Superior temporal gyrus (tissue), 1 donor: ENCODE measurements at regions not wholly inside any gene's neighbourhood (a gene's known extent, or its start where the extent isn't known, plus 50 kb on each side); places are given as distances from the start of the nearest gene placed in this dataset.

ENCODE experiments used
- DNase-seq: peaks from one replicate; pipeline ENCODE4 v3.0.0-alpha.2; 2016; ENCODE audit errors: extremely low spot score

DNA sequence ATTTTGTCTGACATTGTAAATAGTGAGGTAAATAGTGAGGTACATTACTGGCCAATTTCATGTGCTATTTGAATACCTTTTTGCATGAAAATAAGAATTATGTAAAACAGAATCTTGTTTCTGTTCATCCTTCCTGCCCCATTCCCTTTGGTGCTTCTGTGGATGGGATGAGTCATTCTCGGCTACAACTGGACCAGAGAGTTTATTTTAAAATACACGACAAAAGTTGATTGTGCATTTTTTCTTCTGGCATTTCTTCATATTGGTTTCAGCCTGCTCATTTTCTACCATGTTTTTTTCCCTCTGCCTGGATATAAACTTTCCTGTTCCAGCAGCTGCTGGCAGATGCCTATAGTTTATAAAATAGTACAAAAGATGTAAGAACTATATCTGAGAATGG, 107.5 kb downstream of the CYSLTR2 start:
- DNase-seq: no peak

DNA sequence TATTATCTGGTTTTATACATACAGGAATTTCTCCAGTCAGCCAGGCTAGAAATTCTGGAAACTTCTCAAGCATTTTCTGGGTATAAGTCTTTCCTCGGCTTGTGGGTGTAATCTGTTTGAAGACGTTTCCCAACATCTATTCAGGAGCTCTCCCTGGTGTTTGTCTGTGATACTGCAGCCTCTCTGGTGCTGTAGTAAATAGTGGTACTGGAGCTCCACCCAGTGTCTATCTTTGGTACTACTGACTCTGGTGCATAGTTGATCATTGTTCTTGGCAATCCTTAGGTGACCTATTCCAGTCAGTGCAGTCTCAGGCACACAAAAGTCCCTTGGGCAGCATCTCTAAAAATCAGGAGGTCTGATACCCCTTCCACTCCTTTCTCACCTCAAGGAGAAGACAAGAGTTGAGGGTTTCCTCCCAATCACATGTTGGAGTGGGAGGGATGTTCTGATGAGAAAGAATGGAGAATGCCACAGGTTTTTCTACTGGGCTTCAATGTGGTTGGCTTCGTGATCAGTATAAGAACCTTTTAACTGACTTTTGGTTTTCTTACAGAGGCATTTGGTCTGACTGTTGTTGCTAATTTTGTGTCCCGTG, 115.5 kb downstream of the CYSLTR2 start:
- DNase-seq: peak; percentile 96

DNA sequence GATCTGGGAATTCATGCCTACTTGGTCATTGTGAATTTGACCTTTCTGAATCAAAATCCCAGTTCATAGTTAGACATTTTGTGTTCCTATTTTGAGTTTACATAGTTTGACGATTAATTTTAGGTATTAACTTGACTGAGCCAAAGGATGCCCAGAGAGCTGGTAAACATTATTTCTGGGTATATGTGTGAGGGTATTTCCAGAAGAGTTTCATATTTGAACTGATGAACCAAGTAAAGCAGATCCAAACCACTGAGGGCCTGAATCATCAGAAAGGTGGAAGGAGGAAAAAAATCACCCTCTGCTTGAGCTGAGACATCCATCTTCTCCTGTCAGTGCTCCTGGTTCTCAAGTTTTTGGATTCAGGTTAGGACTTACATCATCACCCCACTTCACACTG, 116.6 kb downstream of the CYSLTR2 start:
- no peak for DNase-seq

DNA sequence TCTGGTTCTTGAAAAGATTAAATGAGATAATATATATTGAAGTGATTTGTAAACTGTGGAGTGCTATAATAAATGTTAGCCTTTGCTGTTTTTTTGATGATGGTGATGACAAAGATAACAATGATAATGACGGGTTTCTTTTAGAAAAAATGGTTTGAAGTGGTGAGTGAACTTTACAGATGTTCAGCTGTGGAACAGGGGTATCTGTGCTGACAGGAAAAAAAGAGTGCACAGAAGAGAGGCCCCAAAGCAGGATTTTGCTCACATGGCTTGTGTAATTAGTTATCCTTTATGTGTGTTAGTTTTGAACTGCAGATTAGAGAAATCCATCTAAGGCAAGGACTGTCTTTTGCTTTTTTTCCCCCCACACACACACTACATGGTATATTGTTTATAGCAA, 119.2 kb downstream of the CYSLTR2 start:
- no peak for DNase-seq

DNA sequence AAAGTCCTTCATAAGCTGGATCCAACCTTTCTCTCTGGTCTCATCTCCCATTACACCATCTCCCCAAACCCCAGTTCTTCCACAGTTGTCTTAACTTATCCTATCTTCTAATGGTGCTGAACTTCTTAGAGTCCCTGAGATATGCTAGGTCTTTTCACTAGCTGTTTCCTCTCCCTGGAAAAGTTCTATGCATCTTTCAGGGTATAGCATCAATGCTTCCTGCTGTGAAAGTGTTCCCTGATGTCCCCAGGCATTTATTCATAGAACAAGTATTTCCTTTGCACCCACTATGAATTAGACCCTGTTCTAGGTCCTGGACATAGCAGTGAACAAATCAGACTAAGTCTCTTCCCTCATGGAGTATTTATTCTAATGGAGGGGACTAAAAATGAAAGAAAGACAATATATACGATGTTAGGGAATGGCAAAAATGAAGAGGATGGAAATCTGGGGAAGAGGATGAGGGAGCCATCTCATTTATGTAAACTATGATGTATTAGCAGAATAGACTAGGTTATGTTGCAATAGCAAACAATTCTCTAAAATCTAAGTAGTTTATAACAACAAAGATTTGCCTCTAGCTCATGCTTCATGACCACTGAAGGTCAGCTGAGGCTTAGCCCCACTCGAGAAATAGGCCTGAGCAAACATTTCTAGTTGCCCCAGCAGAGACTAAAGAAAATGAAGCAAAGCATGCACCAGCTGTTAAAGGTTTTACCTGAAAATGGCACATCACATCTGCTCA, 120.0 kb downstream of the CYSLTR2 start:
- DNase-seq: no peak

DNA sequence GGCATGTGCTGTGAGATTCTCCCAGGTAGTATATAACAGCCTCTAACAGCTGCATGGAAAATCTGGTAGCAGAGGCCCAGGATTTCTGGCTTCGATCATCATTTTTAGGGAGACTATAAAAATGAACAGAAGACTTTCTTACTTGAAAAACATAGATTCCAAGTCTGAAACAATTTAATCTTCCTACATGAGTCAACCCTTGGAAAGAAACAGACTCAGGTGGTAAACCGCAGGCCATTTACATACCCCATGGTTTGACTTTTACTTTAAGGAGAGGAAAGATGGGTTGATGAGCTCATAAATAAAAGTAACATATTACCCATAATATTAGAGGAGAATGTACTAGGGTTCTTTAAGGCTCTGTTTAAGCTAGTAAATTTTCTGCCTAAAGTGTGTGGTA, 121.6 kb downstream of the CYSLTR2 start:
- no peak for DNase-seq

DNA sequence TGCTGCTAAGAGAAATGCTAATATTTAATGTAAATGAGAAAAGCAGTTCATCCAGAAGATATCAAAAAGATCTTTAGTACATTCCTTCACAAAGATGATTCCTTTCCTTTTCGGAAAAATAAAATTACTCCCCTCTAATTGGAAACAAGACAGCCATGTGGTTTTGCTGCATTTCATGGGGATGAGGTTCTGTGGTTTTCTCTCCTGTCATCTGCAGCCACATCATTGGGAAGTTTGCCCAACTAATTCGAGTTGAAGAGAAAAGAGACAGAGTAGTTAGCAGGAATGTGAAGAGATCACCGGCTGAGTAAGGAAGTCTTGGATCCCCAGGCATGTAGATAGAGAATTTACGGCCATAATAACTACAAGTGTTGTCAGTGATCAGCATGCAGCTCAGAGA, 122.1 kb downstream of the CYSLTR2 start:
- no peak for DNase-seq

DNA sequence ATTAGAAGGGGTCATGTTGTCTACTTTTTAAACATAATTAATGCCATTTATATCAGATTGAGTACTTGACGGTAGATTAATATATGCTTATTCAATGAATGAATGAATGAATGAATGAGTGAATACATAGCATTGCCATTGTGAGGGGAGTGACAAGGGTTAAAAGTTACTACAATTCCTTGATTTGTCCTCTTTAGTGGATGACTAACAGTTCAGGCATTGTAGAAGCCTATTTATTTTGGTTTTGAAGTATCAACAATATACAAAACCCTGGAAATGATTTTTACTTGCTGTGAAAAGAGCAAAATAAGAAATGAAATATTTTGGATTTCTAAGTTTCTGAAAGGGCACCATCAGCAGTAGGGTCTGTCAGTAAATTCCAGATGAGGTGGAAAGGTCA, 122.7 kb downstream of the CYSLTR2 start:
- no peak for DNase-seq

DNA sequence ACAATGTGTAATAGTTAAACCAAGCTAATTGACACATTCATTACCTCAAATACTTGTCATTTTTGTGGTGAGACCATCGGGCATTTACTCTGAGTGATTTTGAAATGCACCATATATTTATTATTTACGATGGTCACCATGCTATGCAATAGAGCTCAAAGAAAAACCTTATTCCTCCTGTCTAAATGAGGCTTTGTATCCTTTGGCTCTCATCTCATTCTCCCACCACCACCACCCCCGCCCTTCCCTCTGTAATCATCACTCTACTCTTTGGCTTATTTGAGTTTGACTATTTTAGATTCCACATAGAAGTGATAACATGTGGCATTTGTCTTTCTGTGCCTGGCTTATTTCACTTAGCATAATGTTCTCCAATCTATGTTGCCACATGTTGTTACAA, 124.9 kb downstream of the CYSLTR2 start:
- DNase-seq: no peak

DNA sequence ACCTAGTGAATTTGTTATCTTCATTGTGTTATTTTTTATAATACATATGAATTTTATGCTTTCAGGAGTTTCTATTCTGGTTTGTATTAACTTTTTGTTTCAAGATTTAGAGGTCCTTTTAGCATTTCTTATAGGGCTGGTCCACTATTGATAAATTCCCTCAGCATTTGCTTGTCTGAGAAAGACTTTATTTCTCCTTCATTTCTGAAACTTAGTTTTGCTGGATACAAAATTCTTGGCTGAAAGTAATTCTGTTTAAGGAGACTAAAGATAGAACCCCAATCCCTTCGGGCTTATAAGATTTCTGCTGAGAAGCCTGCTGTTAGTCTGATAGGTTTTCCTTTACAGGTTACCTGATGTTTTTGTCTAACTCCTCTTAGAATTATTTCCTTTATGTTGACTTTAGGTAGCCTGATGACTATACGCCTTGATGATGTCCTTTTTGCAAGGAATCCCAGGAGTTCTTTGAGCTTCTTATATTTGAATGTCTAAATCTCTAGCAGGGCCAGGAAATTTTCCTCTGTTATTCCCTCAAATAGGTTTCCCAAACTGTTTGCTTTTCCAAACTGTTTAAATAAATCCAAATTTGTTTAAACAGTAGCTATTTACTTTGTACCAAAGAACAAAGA, 127.1 kb downstream of the CYSLTR2 start:
- DNase-seq: no peak

DNA sequence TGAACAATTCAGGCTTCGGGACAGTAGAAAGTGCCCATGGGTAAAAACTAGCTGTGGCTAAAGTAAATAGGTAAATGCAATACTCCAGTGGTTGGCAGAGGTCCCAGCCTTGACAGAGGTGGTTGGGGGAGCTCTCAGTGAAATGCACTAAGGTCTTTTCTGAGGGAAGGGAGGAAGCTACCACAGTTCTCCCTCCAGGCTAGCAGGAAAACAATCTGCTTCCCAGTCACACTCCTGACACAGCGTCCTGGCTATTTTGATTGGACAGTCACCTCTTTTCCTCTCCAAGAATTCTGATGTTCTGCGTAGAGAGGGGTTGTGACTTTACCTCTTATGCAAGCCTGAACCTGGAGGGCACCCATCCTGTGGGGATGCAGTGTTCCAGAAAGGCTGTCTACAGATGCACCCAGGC, 128.7 kb downstream of the CYSLTR2 start:
- DNase-seq: no peak

DNA sequence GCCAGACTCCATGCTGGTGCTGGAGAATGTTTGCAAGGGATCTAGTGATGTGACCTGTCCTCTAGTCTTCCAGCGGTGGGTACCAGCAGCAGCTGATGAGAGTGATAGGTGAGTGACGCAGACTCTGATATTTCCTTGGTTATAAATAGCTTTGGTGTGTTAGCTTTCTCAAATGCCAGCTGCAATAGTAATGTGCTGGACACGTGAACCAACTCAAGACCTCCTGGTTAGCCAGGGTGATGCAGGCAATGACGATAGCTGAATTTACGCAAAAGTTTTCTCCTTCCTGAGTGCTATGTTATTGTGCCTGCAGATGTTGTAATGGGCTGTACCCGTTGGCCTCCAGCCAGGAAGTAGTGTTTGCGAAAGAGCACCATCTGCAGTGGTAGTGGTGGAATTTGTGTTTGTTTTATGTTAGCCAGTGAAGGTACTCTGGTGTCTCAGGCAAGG, 129.5 kb downstream of the CYSLTR2 start:
- no peak for DNase-seq

DNA sequence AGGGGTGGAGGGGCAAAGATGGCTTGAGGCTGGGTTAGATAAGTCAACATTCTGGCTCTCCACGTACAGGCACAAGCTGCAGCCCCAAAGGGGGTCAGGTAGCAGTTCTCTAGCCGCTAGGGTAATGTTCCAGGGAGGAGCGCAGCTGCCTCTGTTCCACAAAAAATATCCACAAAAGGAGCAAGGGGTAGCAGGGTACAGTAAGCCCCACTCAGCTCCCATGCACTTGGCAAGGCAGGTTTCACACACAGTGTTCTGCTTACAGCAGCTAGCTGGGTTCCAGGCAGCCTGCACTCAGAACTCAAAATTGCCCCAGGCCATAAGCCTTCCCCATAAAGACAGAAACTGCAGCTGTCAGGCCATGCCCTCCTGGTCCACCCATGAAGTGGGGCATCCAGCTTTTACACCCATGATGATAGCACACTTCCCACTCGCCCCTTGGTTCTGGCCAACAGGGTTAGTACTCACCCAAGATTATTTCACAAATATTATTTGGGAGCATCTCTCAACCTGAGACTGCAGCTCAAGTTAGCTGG, 130.0 kb downstream of the CYSLTR2 start:
- DNase-seq: no peak

DNA sequence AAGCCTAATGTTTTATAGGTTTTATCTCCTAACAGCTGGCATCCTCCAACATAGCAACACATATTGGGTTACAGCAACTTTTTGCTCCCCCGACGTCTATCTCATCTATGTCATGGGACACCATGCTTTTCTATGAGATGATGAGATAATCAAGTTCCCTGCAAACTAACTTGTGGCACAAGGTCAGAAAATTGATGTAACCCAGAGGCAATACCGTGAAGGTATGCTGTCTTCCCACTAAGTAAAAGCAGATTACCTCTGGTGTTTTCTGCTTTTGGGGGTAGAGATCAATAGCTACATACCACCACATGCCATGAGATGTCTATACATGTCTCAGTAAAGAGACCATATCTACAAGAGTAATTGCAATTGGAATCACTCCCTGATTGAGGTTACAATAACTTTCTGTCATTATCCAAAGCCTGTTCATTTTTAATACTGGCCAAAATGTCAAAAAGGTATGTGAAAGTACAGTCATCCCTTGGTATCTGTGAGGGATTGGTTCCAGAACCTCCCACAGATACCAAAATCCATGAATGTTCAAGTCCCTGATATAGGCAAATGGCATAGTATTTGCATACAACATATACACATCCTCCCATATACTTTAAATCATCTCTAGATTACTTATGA, 131.3 kb downstream of the CYSLTR2 start:
- no peak for DNase-seq

DNA sequence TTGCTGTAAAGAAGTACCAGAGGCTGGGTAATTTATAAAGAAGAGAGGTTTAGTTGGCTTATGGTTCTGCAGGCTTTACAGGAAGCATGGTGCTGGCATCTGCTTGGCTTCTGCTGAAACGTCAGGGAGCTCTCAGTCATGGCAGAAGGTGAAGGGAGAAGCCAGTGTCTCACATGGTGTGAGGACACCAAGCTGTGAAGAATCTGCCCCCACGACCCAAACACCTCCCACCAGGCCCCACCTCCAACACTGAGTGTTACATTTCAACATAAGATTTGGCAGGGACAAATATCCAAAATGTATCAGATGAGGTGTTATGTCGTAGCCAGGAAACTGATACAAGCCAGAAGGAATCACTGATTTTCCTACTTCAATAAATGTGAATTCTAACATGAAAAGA, 136.5 kb downstream of the CYSLTR2 start:
- DNase-seq: peak; percentile 17

DNA sequence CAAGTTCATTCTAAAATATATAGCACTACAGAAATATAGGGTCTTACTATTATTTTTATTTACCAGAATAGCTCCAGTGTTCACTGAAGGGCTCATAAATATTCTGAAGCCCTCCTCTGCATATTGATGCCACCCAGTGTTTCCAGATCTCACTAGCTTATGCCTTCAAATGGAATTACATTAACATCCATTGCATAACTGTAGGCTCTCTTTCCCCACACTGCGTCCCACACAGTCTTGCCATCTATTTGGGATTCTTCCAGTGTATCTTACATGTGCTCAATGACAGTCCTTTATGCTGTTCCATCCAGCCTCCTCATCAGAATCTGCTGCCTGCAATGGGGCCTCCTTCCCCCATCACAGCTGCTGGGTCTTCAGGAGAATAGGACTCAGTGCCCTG, 137.2 kb downstream of the CYSLTR2 start:
- DNase-seq: peak; percentile 29

DNA sequence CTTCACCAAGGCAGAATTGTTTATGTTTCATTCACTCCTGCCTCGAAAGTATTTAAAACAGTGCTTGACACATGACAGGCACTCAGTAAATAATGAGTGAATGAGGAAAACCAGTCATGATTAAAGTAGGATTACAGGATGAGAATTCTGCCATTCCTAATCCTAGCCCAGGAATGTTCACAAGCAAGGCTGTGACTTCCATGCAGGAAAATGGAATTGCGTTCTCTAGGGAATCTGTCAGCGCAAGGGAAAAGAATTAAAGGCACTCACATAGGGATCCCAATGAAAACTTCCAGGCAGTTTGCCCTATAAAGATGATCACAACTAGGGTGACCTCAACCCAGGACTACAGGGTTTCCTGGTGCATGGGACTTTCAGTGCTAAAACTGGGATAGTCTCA, 143.4 kb downstream of the CYSLTR2 start:
- DNase-seq: no peak

DNA sequence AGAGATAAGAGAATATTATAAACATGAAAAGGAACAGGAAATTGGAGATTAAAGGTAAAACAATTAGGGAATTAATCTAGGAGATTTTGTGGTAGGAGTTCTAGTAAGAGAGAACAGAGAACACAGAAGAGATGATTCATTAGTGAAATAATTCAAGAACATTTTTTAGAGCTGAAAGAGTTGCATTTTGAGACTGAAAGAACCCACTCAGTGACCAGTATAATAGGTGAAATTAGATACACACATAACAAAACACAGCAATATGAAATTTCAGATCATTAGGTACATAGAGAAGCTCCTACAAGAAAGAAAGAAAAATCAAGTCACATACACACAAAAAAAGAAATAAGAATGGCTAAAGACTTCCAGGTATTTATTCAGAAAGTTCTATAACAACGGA, 144.0 kb downstream of the CYSLTR2 start:
- no peak for DNase-seq

DNA sequence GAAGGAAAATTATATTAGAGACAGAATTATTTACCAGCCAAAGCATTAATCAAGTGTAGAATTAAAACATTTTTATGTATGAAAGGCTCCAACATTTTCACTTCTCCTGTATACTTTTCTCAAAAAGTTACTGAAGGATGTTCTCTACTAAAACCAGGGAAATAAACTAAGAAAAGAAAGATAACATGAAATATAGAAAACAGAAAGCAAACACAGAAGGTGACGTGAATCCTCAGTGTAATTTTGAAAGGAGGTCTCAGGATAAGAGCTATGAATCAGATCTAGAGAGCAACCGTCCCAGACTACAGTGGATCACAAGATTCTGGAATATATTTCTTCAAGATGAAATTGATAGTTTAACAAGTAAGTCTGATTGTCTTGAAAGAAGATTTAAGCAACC, 144.5 kb downstream of the CYSLTR2 start:
- DNase-seq: no peak

DNA sequence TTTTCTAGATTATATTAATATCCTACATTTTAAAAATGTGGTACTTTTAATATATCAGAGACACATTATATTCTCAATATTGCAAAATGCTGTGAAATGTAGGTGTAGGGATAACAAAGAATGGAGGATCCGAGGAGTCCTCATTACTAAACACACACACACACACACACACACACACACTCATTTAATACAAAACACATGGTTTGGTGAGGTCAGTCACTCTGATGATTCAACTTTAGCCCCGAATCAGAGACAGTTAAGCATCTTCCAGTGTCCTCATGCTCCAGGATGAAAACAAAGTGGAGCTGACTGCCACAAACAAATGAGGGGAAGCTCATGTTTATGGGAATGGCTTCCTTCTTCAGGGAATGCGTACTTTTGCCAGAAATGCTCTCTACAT, 147.5 kb downstream of the CYSLTR2 start:
- no peak for DNase-seq

DNA sequence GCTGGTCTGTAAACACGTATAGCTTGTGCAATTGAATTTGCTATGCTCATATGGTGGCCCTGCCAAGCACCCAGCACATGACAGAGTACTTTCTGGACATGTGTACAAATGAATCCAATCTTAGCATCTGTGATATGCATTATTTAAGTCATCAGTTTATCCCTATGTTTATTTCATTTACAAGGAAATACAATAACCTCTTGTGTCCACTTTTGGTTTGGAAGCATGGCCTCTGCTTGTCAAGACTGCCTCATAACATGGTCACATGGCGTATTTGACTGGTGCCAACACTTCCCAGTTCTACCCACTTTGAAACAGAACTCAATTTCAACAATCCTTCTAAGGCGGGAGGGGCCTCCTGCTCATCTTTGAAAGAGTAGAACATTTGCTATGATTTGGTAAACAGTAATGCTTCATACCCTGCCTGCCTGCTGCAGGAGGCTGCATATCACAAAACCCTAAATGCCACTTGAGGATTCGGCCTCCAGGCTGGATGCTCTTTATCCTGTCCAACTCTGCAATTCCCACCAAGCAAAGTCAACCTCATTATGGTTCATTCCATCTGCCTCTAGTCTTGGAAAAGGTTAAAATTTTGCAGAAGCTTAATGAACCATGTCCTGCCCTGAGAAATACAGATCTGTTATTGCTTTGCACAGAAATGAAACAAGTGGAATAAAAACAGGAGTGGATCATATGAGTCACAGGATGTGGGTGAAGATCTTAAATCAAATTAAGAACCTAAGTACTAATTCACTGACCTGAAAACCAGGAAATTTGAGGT, 151.3 kb downstream of the CYSLTR2 start:
- no peak for DNase-seq

DNA sequence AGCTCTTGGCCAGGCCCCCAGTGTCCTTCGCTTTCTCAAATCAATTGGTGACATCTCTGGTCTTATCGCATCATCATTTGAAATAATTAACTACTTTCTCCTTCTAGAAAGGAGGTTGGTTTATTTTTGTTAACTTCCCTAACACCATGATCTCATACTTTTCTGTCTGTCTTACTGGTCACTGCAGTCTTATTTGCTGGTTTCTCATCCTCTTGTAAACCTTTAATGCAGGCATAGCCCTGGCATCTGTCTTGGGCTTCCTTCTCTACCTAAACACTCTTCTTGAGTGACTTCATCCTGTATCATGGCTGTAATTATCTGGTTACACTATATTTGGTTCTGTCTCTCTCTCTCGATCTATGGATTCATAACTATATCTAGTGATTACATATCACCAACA, 152.8 kb downstream of the CYSLTR2 start:
- DNase-seq: no peak
